ENCODE measurements at regions not wholly inside any gene's neighbourhood (a gene's known extent, or its start where the extent isn't known, plus 50 kb on each side); places are given as distances from the start of the nearest gene placed in this dataset.

DNA sequence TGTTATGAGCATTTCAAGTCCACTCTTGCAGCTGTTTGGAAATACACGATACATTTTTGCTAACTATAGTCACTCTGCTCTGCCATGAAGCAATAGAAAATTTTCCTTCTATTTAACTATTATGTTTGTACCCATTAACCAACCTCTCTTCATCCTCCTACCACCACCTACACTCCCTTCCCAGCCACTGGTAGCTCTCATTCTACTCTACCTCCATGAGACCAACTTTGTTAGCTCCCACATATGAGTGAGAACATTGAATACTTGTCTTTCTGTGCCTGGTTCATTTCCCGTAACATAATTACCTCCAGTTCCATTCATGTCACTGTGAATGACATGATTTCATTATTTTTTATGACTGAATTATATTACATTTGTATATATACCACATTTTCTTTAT lies 505.9 kb upstream of the CCNG1 start:
- no peak for TF ChIP-seq POLR2A (IDR thresholded peaks at IDR 0.05)
- TF ChIP-seq, protein P1, sequence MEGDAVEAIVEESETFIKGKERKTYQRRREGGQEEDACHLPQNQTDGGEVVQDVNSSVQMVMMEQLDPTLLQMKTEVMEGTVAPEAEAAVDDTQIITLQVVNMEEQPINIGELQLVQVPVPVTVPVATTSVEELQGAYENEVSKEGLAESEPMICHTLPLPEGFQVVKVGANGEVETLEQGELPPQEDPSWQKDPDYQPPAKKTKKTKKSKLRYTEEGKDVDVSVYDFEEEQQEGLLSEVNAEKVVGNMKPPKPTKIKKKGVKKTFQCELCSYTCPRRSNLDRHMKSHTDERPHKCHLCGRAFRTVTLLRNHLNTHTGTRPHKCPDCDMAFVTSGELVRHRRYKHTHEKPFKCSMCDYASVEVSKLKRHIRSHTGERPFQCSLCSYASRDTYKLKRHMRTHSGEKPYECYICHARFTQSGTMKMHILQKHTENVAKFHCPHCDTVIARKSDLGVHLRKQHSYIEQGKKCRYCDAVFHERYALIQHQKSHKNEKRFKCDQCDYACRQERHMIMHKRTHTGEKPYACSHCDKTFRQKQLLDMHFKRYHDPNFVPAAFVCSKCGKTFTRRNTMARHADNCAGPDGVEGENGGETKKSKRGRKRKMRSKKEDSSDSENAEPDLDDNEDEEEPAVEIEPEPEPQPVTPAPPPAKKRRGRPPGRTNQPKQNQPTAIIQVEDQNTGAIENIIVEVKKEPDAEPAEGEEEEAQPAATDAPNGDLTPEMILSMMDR (IDR thresholded peaks at IDR 0.05): no peak

Data from adrenal gland (tissue), 5 donors.